Caco-2 (cell line): ENCODE measurements at regions not wholly inside any gene's neighbourhood (a gene's known extent, or its start where the extent isn't known, plus 50 kb on each side); places are given as distances from the start of the nearest gene placed in this dataset.

Experiments used
- BruUV-seq: library from RNA; stranded (reverse); fragments of 400-500 nt; replicated peaks from 2 replicates; lab custom pipeline; 2021; lab: Mats Ljungman, UMichigan
- CTCF ChIA-PET: fragments of 300-600 bp; sonication (Branson Sonifier 250); formaldehyde crosslinking; loops from one replicate; lab custom pipeline; 2022; ENCODE audit warnings: antibody characterized with exemption; lab: Charles Lee
- POLR2A ChIA-PET: fragments of 300-600 bp; sonication (Branson Sonifier 250); formaldehyde crosslinking; loops from one replicate; lab custom pipeline; 2022; ENCODE audit warnings: antibody characterized with exemption; lab: Charles Lee
- DNase-seq, 2 experiments: peaks; one replicate each; pipeline versions ENCODE4 v3.0.0 to v3.0.0-alpha.2; 2020 to 2022
- H3K27me3 ChIP-seq: replicated peaks from 2 replicates; pipeline ENCODE4 v1.6.0; 2011; ENCODE audit warnings: low read length; ENCODE audit not compliant: control insufficient read depth, insufficient read depth
- H3K36me3 ChIP-seq: 2 replicates; pipeline ENCODE4 v1.5.1; 2011; ENCODE audit warnings: low read length; ENCODE audit not compliant: control insufficient read depth, insufficient read depth
- H3K4me1 ChIP-seq: fragments of 250-450 bp; sonication (Bioruptor Pico); 2 replicates; pipeline ENCODE4 v1.5.1; 2020; ENCODE audit warnings: mild to moderate bottlenecking
- H3K4me3 ChIP-seq: 2 replicates; pipeline ENCODE4 v1.5.1; 2011; ENCODE audit warnings: low read depth, mild to moderate bottlenecking, control low read depth, low read length
- H3K9me3 ChIP-seq: fragments of 250-450 bp; sonication (Bioruptor Pico); 2 replicates; pipeline ENCODE4 v1.5.1; 2020; ENCODE audit warnings: mild to moderate bottlenecking, moderate library complexity
- H3K27ac Mint-ChIP-seq: one replicate; pipeline ENCODE4 v1.8.0; 2022; ENCODE audit warnings: mixed read lengths; ENCODE audit not compliant: unreplicated experiment
- H3K27me3 Mint-ChIP-seq: one replicate; pipeline ENCODE4 v1.8.0; 2022; ENCODE audit warnings: mixed read lengths; ENCODE audit not compliant: insufficient read depth, unreplicated experiment
- H3K36me3 Mint-ChIP-seq: one replicate; pipeline ENCODE4 v1.8.0; 2022; ENCODE audit warnings: mild to moderate bottlenecking, mixed read lengths; ENCODE audit not compliant: insufficient read depth, unreplicated experiment
- H3K4me1 Mint-ChIP-seq: one replicate; pipeline ENCODE4 v1.8.0; 2022; ENCODE audit warnings: low read depth, mixed read lengths; ENCODE audit not compliant: unreplicated experiment
- H3K4me3 Mint-ChIP-seq: one replicate; pipeline ENCODE4 v1.8.0; 2022; ENCODE audit warnings: mild to moderate bottlenecking, moderate library complexity, mixed read lengths; ENCODE audit not compliant: unreplicated experiment
- H3K9me3 Mint-ChIP-seq: one replicate; pipeline ENCODE4 v1.8.0; 2022; ENCODE audit warnings: mixed read lengths; ENCODE audit not compliant: unreplicated experiment
- CTCF ChIP-seq, 2 experiments: fragments of 200-600 bp in 1 of 2; IDR thresholded peaks; 1 replicate in 1 of 2; 2 replicates in 1 of 2; pipeline versions ENCODE4 v1.5.1 to v1.8.0; 2011 to 2022; ENCODE audit warnings: antibody characterized with exemption in 1 of 2, control low read depth in 1 of 2, inconsistent platforms in 1 of 2, low read depth in 1 of 2, low read length in 1 of 2, mild to moderate bottlenecking in 1 of 2, moderate library complexity in 1 of 2; ENCODE audit not compliant: insufficient read depth in 1 of 2, severe bottlenecking in 1 of 2, unreplicated experiment in 1 of 2
- intact Hi-C: fragments of 100-400 bp; cut with micrococcal nuclease; formaldehyde crosslinking; loops from one replicate; pipeline ENCODE4 v1.10.0; 2022; ENCODE audit not compliant: unreplicated experiment

- Histone ChIP-seq H3K4me3 (no peak overlapping the region), H3K36me3 (no peaks in the 10 kb centered on the region), H3K9me3 (no peaks in the 10 kb centered on the region), H3K27me3 (no peaks in the 10 kb centered on the region), H3K4me1 (no peaks in the 10 kb centered on the region)
- no peak for DNase-seq
- Mint-ChIP-seq H3K27me3 (no peaks in the 10 kb centered on the region), H3K4me1 (no peaks in the 10 kb centered on the region), H3K27ac (no peak overlapping the region), H3K36me3 (no peaks in the 10 kb centered on the region), H3K9me3 (no peaks in the 10 kb centered on the region), H3K4me3 (no peak overlapping the region)
- intact Hi-C loops = no loop called here
- POLR2A ChIA-PET = no interaction called here
- TF ChIP-seq CTCF (IDR thresholded peaks at IDR 0.05; ENCODE audit: insufficient read depth in 1 of 2, low read depth in 1 of 2, low read length in 1 of 2, severe bottlenecking in 1 of 2, unreplicated experiment in 1 of 2) = no peak
- CTCF ChIA-PET = no interaction called here
- no TSS peak for BruUV-seq
Observed at GRCh38 chr2:52697690-52698089, 1069.9 kb upstream of the CHAC2 start.

- H3K9me3 Mint-ChIP-seq = no peaks in the 10 kb centered on the region
- no peaks in the 10 kb centered on the region for H3K27me3 Mint-ChIP-seq
- Histone ChIP-seq H3K4me1 (no peaks in the 10 kb centered on the region), H3K36me3 (no peaks in the 10 kb centered on the region), H3K9me3 (no peaks in the 10 kb centered on the region), H3K4me3 (no peak overlapping the region), H3K27me3 (no peaks in the 10 kb centered on the region)
- no peaks in the 10 kb centered on the region for H3K4me1 Mint-ChIP-seq
- no peaks in the 10 kb centered on the region for H3K36me3 Mint-ChIP-seq
- ChIA-PET POLR2A (no interaction called here), CTCF (no interaction called here)
- no peak overlapping the region for H3K4me3 Mint-ChIP-seq
- no TSS peak for BruUV-seq
- TF ChIP-seq CTCF (IDR thresholded peaks at IDR 0.05; ENCODE audit: insufficient read depth in 1 of 2, low read depth in 1 of 2, low read length in 1 of 2, severe bottlenecking in 1 of 2, unreplicated experiment in 1 of 2) = no peak
- intact Hi-C loops = no loop called here
- no peak overlapping the region for H3K27ac Mint-ChIP-seq
- no peak for DNase-seq
Observed at GRCh38 chr2:52695731-52696130, 1071.9 kb upstream of the CHAC2 start.

- intact Hi-C loops = no loop called here
- no peaks in the 10 kb centered on the region for H3K27me3 ChIP-seq
- no peaks in the 10 kb centered on the region for H3K36me3 ChIP-seq
- Mint-ChIP-seq H3K4me3 (no peak overlapping the region), H3K4me1 (no peaks in the 10 kb centered on the region), H3K9me3 (peaks cover 25% of the 10 kb centered on the region), H3K27me3 (no peaks in the 10 kb centered on the region), H3K36me3 (no peaks in the 10 kb centered on the region), H3K27ac (no peak overlapping the region)
- no peak overlapping the region for H3K4me3 ChIP-seq
- BruUV-seq = no TSS peak
- no peak for DNase-seq
- H3K9me3 ChIP-seq = peaks cover 8% of the 10 kb centered on the region; the same call in 1 of the 2 replicates
- ChIA-PET CTCF (no interaction called here), POLR2A (no interaction called here)
- H3K4me1 ChIP-seq = no peaks in the 10 kb centered on the region
- TF ChIP-seq CTCF (IDR thresholded peaks at IDR 0.05; ENCODE audit: insufficient read depth in 1 of 2, low read depth in 1 of 2, low read length in 1 of 2, severe bottlenecking in 1 of 2, unreplicated experiment in 1 of 2) = no peak
Observed at GRCh38 chr2:52686935-52687334, 1080.7 kb upstream of the CHAC2 start.
